ENCODE measurements at regions not wholly inside any gene's neighbourhood (a gene's known extent, or its start where the extent isn't known, plus 50 kb on each side); places are given as distances from the start of the nearest gene placed in this dataset.

- TF ChIP-seq CTCF (IDR thresholded peaks at IDR 0.05; ENCODE audit: insufficient read depth in 1 of 2, low read depth in 1 of 2, low read length in 1 of 2, severe bottlenecking in 1 of 2, unreplicated experiment in 1 of 2): no peak
- Mint-ChIP-seq H3K27ac (ENCODE audit: unreplicated experiment) (no peak overlapping the region), H3K4me1 (ENCODE audit: low read depth, unreplicated experiment) (no peaks in the 10 kb centered on the region), H3K9me3 (ENCODE audit: unreplicated experiment) (no peaks in the 10 kb centered on the region), H3K27me3 (ENCODE audit: insufficient read depth, unreplicated experiment) (peaks cover 10% of the 10 kb centered on the region), H3K4me3 (ENCODE audit: unreplicated experiment) (no peak overlapping the region), H3K36me3 (ENCODE audit: insufficient read depth, unreplicated experiment) (peaks cover 3% of the 10 kb centered on the region)
- no peaks in the 10 kb centered on the region for H3K4me1 ChIP-seq
- no TSS peak for BruUV-seq (replicated peaks)
- H3K9me3 ChIP-seq: no peaks in the 10 kb centered on the region
- H3K27me3 ChIP-seq (replicated peaks; ENCODE audit: control insufficient read depth, insufficient read depth, low read length): no peaks in the 10 kb centered on the region
- CTCF ChIA-PET: no interaction called here
- intact Hi-C loops (cut with micrococcal nuclease; ENCODE audit: unreplicated experiment): no loop called here
- no peaks in the 10 kb centered on the region for H3K36me3 ChIP-seq (ENCODE audit: control insufficient read depth, insufficient read depth, low read length)
- POLR2A ChIA-PET: no interaction called here
- H3K4me3 ChIP-seq (ENCODE audit: low read depth, low read length): no peak overlapping the region
- DNase-seq: no peak
Measured at GRCh38 chr14:61884711-61885110, 122.5 kb downstream of the SNAPC1 start.

GRCh38 chr14:61885203-61885961, 123.2 kb downstream of the SNAPC1 start:
- Mint-ChIP-seq H3K27ac (ENCODE audit: unreplicated experiment) (no peak overlapping the region), H3K4me3 (ENCODE audit: unreplicated experiment) (no peak overlapping the region), H3K36me3 (ENCODE audit: insufficient read depth, unreplicated experiment) (no peaks in the 10 kb centered on the region), H3K4me1 (ENCODE audit: low read depth, unreplicated experiment) (no peaks in the 10 kb centered on the region), H3K9me3 (ENCODE audit: unreplicated experiment) (no peaks in the 10 kb centered on the region), H3K27me3 (ENCODE audit: insufficient read depth, unreplicated experiment) (peaks cover 6% of the 10 kb centered on the region)
- intact Hi-C loops (cut with micrococcal nuclease; ENCODE audit: unreplicated experiment): no loop called here
- Histone ChIP-seq H3K36me3 (ENCODE audit: control insufficient read depth, insufficient read depth, low read length) (no peaks in the 10 kb centered on the region), H3K4me1 (no peaks in the 10 kb centered on the region), H3K27me3 (replicated peaks; ENCODE audit: control insufficient read depth, insufficient read depth, low read length) (no peaks in the 10 kb centered on the region), H3K4me3 (ENCODE audit: low read depth, low read length) (no peak overlapping the region), H3K9me3 (no peaks in the 10 kb centered on the region)
- ChIA-PET POLR2A (no interaction called here), CTCF (no interaction called here)
- no TSS peak for BruUV-seq (replicated peaks)
- no peak for DNase-seq
- TF ChIP-seq CTCF (IDR thresholded peaks at IDR 0.05; ENCODE audit: insufficient read depth in 1 of 2, low read depth in 1 of 2, low read length in 1 of 2, severe bottlenecking in 1 of 2, unreplicated experiment in 1 of 2): no peak

GRCh38 chr14:61887628-61888027, 125.4 kb downstream of the SNAPC1 start:
- no peak for TF ChIP-seq CTCF (IDR thresholded peaks at IDR 0.05; ENCODE audit: insufficient read depth in 1 of 2, low read depth in 1 of 2, low read length in 1 of 2, severe bottlenecking in 1 of 2, unreplicated experiment in 1 of 2)
- Histone ChIP-seq H3K27me3 (replicated peaks; ENCODE audit: control insufficient read depth, insufficient read depth, low read length) (no peaks in the 10 kb centered on the region), H3K4me1 (no peaks in the 10 kb centered on the region), H3K4me3 (ENCODE audit: low read depth, low read length) (no peak overlapping the region), H3K36me3 (ENCODE audit: control insufficient read depth, insufficient read depth, low read length) (no peaks in the 10 kb centered on the region), H3K9me3 (no peaks in the 10 kb centered on the region)
- POLR2A ChIA-PET: no interaction called here
- no peaks in the 10 kb centered on the region for H3K36me3 Mint-ChIP-seq (ENCODE audit: insufficient read depth, unreplicated experiment)
- CTCF ChIA-PET: no interaction called here
- no TSS peak for BruUV-seq (replicated peaks)
- H3K9me3 Mint-ChIP-seq (ENCODE audit: unreplicated experiment): no peaks in the 10 kb centered on the region
- no peaks in the 10 kb centered on the region for H3K4me1 Mint-ChIP-seq (ENCODE audit: low read depth, unreplicated experiment)
- no peak overlapping the region for H3K27ac Mint-ChIP-seq (ENCODE audit: unreplicated experiment)
- DNase-seq: no peak
- H3K4me3 Mint-ChIP-seq (ENCODE audit: unreplicated experiment): no peak overlapping the region
- H3K27me3 Mint-ChIP-seq (ENCODE audit: insufficient read depth, unreplicated experiment): peaks cover 12% of the 10 kb centered on the region
- intact Hi-C loops (cut with micrococcal nuclease; ENCODE audit: unreplicated experiment): no loop called here
